EH (cell line): ENCODE measurements at regions not wholly inside any gene's neighbourhood (a gene's known extent, or its start where the extent isn't known, plus 50 kb on each side); places are given as distances from the start of the nearest gene placed in this dataset.

Experiments
- DNase-seq: peaks from one replicate; pipeline ENCODE4 v3.0.0-alpha.2; 2015; ENCODE audit warnings: low read depth

DNA sequence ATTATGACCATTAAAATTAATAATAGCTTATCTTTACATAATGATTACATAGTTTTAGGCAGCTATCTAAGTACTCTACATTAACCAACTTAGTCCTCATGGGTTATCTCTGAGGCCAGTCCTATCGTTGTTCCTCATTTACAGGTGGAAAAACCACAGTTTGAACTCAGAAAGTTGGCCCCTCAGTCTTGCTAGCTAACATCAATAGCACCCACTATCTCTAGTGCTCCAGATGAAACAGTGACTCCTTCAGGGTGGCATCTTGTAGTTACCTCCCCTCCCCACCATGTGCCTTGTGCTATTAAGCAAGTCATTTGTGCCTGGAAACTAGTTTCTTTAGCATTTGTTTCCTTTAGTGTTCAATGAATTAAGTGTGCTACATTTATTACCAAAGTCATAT, 1086.7 kb downstream of the EFNB2 start:
- no peak for DNase-seq

DNA sequence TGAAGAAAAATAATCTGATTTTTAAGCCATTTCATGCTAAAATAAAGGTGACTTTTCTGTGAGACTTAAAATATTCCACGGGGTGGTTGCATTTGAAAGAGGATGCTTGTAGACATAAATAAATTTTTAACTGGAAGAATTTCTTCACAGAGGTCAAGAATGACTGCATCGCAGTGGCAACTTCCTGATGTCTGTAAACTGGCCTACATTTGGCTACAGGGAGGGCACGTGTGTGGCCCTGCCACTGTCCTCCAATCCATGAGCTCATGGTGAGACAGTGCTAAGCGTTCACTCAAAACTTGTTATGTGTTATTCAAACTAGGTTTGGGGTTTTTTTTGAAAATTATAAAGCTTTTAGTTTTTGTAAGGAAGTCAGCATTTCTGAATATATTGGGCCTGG, 1089.3 kb downstream of the EFNB2 start:
- no peak for DNase-seq

DNA sequence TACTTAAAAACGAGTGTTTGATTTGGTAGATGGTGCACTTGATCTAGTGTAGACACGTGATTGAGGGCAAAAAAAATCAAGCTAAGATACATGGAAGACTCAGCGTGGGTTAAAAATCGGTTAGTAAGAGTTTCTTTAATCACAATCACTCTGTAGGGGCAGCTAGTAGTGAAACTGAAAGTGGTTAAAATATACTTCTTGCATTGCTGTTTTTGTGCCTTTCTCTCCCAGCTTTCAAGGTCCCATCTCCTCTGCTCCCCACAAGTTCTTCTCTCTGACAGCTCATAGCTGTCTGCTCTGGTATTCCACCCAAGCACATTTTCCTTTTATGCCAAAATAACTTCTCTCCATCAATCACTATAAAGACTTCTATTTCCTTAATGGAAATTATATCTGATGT, 1089.7 kb downstream of the EFNB2 start:
- DNase-seq = no peak

- DNase-seq = peak; percentile 89
Measured at GRCh38 chr13:105442949-105443699, 1092.3 kb downstream of the EFNB2 start.

DNA sequence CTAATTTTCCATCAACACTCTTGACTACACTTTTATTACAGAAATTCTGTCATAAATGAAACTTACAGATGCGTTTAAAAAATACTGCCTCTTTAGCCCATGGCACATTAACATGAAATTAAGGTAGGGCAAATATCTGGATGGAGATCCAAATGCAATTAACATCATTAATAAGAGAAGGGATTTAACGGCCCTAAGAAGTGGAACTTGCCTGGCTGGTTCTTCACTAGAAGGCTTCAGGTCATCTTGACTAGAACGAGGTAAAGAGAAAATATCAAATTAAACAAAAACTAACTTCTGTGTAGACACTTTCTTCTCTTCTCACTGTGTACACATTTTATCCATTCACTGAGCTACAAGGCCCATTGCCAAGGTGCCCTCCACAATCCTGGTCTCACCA, 1093.4 kb downstream of the EFNB2 start:
- DNase-seq = no peak

DNA sequence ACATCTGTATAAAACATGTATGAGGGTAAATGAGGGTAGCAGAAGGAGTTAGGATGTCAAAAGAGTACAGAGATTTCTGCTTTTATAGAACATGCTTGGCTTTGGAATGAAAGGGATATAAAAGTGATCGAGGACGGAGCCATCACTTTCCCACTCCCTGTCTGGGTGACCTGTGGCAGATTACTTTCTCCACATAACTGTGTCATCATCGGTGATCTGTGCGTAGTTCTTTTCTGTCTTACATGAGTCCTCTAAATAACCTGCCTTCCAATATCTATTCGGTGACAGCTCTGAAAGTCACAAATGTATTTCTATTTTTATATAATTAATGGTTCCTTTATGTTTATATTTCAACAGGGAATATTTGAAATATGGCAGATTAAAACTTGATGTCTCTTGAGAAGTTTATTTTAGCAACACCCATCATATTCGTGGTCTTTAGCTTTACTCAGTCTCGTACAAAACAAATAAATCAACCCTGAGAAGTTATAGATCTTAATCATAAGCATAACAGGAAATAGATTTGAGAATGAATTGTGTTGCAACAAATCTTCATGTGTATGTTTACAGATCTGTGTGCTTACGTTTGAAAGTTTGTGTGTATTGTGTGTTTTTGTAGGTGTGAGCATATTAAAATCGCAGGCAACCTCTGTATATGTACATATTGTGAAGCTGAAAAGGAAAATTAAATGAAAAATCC, 1094.3 kb downstream of the EFNB2 start:
- DNase-seq = peak; percentile 5

DNA sequence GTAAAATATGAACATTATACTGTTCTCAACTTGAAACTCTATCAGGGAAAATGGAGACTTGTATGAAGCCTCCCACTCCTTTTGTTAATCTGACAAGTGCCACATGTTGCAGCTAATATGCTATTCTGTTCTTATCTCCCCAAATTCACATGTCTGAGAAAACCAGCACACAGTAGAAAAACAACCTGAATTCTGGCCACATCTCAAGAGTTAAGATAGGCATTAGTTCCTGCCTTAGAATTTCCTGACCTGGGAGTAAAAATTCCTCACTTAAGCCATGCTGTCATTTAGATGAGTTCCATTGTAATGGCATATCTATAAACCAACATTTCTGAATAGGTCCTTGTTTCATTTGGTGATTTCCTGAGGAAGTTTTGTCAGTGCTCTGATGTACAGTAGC, 1098.5 kb downstream of the EFNB2 start:
- no peak for DNase-seq

DNA sequence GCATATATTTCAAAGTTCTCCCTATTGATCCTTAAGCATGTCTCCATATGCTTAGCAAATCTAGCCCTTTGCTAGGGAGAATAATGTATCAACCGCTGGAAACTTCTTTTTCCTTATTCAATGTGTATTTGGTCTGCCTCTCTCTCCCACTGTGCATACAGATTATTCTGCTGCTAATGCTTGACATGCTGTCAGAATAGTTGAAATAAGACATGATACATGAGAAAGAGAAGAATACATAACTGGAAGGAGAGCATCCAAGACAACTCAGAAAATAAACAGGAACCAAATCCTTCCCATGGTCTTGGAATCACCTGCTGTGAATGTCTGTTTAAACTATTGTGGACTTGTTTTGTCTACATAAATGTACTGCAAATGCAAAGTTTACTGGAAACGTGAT, 1103.0 kb downstream of the EFNB2 start:
- DNase-seq = no peak

GRCh38 chr13:105428811-105429210, 1106.7 kb downstream of the EFNB2 start:
- DNase-seq = no peak

DNA sequence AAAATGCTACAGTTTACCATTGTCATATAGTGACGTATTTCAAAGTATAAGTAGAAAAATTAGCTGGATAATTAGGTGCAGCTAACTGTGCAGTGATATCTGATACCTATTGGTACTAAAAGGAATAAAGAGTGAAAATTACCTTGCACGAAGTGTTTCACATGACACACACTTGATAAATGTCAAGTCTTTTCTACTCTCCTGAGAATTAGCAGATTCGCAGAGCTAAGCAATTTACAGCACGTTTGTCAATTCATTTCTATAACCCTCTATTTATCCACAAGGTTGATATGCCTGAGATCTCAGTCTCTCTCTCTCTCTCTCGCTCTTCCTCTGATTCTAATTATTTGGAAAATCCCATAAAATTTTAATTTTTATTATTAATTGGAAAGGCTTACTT, 1109.0 kb downstream of the EFNB2 start:
- no peak for DNase-seq

- DNase-seq = no peak
Measured at GRCh38 chr13:105414639-105415038, 1120.8 kb downstream of the EFNB2 start.

- no peak for DNase-seq
Measured at GRCh38 chr13:105412171-105412570, 1123.3 kb downstream of the EFNB2 start.

DNA sequence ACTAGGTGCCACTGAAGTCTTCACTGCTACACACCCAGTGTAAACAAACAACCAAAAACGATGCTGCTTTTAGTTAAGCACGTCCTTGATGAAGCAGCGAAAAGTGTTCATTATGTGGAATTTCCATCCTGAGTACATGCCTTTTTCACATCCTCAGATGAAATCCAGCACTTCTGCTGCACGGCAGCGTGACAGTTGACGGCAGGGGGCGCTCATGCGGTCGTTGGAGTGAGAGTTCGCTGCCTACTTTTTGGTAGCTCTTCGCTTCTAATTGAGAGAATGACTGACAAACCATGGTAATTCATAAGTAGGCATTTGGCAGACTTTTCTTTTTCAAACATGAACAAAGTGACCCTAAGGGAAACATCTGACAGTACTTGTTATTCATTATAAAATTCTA, 1124.9 kb downstream of the EFNB2 start:
- peak; percentile 67 for DNase-seq

- DNase-seq = no peak
Measured at GRCh38 chr13:105406551-105406950, 1128.9 kb downstream of the EFNB2 start.

GRCh38 chr13:105403086-105403485, 1132.4 kb downstream of the EFNB2 start:
- no peak for DNase-seq

GRCh38 chr13:105395041-105395440, 1140.4 kb downstream of the EFNB2 start:
- DNase-seq = no peak

GRCh38 chr13:105389373-105389772, 1146.1 kb downstream of the EFNB2 start:
- DNase-seq = no peak

GRCh38 chr13:105377452-105377851, 1158.0 kb downstream of the EFNB2 start:
- DNase-seq = no peak

DNA sequence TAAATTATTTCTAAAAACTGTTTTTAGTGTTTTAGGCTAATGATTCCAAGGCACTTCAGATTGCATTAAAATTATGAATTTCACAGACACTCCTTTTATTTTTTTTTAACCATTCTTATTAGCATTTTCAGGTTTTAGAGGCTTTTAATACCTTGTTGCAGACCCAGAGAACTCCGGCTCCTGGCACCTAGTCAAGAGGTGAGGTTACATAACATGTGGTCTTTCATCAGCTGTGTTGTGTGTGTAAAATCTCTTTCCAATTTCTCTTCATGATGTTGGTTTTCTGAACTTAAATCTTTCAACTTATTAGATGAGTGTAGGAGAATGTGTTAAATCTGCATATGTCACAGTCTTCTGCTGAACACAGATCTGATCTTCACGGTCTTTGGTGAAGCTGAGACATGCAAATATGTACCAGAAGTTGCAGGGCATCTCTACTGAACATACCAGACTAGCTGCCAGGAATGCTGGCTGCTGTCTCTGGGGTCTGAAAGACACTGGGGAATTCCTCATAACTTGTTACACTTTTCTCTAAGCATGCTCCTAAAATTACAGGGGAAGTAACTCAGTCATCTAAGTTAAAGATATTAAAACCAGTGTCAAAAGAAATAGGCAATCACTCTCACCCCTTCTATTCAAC, 1165.3 kb downstream of the EFNB2 start:
- DNase-seq = peak; percentile 11

- no peak for DNase-seq
Measured at GRCh38 chr13:105368781-105369180, 1166.7 kb downstream of the EFNB2 start.

- peak; percentile 2 for DNase-seq
Measured at GRCh38 chr13:105365831-105366230, 1169.6 kb downstream of the EFNB2 start.

- DNase-seq = no peak
Measured at GRCh38 chr13:105365021-105365550, 1170.4 kb downstream of the EFNB2 start.

DNA sequence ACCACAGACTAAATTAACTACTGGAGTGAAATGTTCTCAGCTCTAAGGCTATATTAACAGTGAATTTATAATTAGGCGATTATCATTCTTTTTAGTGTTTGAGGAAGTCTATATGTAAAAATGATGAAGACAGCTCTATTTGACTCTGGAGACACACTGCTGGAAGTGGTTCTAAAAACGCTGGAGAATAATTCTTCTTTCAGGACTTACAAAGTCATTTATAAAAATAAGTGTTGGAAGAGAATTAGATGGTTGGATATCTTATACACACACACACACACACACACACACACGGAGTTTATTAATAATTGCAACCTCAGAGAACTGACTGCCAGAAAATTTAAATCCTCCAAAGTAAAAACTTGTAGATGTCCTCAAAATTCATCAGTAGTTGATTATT, 1171.3 kb downstream of the EFNB2 start:
- no peak for DNase-seq
